ENCODE measurements at regions not wholly inside any gene's neighbourhood (a gene's known extent, or its start where the extent isn't known, plus 50 kb on each side); places are given as distances from the start of the nearest gene placed in this dataset.
"Not testable (repeated sequence)": the region's sequence is repeated elsewhere in the genome, so short reads cannot be mapped to it uniquely, and the experiment has no call there.

DNA sequence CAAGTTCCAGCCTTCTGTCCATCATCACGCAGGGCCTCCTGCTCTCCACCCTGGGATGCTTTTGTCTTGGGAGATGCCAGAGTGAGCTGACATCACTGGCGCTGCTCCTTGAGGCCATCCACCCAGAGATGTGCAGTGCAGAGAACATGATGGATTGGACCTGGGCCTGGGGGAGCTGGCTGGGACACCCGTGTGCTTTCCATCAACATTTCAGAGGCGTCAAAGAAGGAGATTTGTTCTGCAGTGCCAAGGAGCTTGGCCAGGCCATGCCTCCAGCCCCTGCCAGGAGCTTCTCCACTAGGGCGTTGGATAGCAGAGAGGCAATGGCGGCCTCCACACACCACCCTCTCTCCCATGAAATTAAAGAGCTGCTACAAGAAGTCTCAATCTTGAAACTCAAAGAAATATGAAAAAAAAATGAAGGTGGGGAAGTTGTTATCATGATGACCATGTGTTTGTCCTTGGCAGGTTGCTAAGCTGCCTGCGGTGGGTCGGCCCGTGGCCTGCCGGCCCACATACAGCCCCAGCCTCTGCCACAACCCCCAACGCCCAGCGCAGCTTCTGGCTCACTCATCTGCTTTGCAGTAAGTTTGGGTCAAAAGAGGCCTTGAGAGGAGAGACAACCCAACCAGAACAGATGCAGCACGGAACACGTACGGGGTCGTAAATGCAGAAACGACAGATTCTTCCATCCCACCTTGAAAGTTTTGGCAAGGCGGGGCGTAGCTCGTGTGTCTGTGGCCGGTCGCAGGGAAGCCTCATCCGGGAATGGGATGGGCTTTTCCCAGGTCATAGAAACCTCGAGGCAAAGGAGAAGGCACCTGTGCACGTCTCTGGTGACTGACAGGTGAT lies 196.0 kb downstream of the NPIPB11 start:
- not testable (repeated sequence) for H3K4me1 Mint-ChIP-seq, H3K4me3 Mint-ChIP-seq, H3K27ac Mint-ChIP-seq, DNase-seq, H3K27me3 Mint-ChIP-seq
- Mint-ChIP-seq H3K9me3 (peaks cover 11% of the 10 kb centered on the region), H3K36me3 (peaks cover 14% of the 10 kb centered on the region)

GRCh38 chr16:29206120-29206519 lies 200.4 kb downstream of the NPIPB11 start:
- H3K4me1 Mint-ChIP-seq, DNase-seq, H3K27me3 Mint-ChIP-seq, H3K27ac Mint-ChIP-seq, H3K4me3 Mint-ChIP-seq: not testable (repeated sequence)
- Mint-ChIP-seq H3K36me3 (peaks cover 19% of the 10 kb centered on the region), H3K9me3 (peaks cover 12% of the 10 kb centered on the region)

DNA sequence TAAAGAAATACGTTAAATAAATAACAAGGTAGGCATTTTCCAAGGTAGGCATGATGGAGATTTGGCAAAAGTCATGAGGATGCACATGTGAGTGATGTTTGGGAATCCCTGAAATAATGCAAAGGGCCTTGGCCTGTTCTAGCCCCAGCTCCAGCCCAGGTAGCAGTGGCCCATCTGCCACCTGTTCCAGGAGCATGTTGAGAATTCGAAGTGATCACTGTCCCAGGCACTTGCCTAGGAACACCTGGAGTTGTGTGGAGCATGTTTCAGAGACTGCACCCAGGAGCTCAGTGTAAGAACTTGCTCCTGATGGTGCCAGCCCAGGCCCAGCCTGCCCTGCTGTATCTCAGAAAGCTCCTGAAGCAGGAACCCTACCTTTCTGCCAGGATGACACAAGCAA lies 201.4 kb downstream of the NPIPB11 start:
- H3K4me3 Mint-ChIP-seq, H3K27me3 Mint-ChIP-seq, H3K4me1 Mint-ChIP-seq, DNase-seq, H3K27ac Mint-ChIP-seq: not testable (repeated sequence)
- Mint-ChIP-seq H3K9me3 (peaks cover 12% of the 10 kb centered on the region), H3K36me3 (peaks cover 19% of the 10 kb centered on the region)

DNA sequence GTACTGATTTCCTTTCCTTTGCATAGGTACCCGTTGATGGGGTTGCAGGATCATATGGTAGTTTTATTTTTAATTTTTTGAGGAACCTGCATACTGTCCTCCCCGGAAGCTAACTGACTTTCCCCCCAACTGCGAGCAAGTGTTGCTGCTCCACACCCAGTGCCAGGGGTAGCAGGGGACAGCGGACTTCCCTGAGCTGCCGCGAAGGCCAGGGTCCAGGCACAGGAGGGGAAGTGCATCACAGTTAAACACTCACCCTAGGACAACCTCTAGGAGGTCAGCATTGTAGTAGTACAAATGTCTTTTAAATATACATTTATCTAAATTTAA lies 201.7 kb downstream of the NPIPB11 start:
- H3K4me3 Mint-ChIP-seq, result no peak overlapping the region
- H3K27ac Mint-ChIP-seq, result no peak overlapping the region
- peaks cover 12% of the 10 kb centered on the region for H3K9me3 Mint-ChIP-seq
- no peaks in the 10 kb centered on the region for H3K4me1 Mint-ChIP-seq
- H3K36me3 Mint-ChIP-seq, result peaks cover 19% of the 10 kb centered on the region
- DNase-seq, result no peak
- no peaks in the 10 kb centered on the region for H3K27me3 Mint-ChIP-seq

GRCh38 chr16:29203933-29204805 lies 202.3 kb downstream of the NPIPB11 start:
- H3K4me3 Mint-ChIP-seq, H3K4me1 Mint-ChIP-seq, H3K27me3 Mint-ChIP-seq, DNase-seq, H3K27ac Mint-ChIP-seq: not testable (repeated sequence)
- peaks cover 12% of the 10 kb centered on the region for H3K9me3 Mint-ChIP-seq
- H3K36me3 Mint-ChIP-seq, result peaks cover 16% of the 10 kb centered on the region

- H3K27ac Mint-ChIP-seq, H3K4me3 Mint-ChIP-seq, DNase-seq, H3K4me1 Mint-ChIP-seq, H3K27me3 Mint-ChIP-seq: not testable (repeated sequence)
- Mint-ChIP-seq H3K9me3 (peaks cover 12% of the 10 kb centered on the region), H3K36me3 (peaks cover 15% of the 10 kb centered on the region)
Observed at GRCh38 chr16:29203046-29203932, 203.2 kb downstream of the NPIPB11 start.

GRCh38 chr16:29202642-29203041 lies 203.9 kb downstream of the NPIPB11 start:
- Mint-ChIP-seq H3K9me3 (peaks cover 12% of the 10 kb centered on the region), H3K36me3 (peaks cover 16% of the 10 kb centered on the region)
- H3K4me3 Mint-ChIP-seq, H3K27ac Mint-ChIP-seq, H3K27me3 Mint-ChIP-seq, H3K4me1 Mint-ChIP-seq, DNase-seq: not testable (repeated sequence)

DNA sequence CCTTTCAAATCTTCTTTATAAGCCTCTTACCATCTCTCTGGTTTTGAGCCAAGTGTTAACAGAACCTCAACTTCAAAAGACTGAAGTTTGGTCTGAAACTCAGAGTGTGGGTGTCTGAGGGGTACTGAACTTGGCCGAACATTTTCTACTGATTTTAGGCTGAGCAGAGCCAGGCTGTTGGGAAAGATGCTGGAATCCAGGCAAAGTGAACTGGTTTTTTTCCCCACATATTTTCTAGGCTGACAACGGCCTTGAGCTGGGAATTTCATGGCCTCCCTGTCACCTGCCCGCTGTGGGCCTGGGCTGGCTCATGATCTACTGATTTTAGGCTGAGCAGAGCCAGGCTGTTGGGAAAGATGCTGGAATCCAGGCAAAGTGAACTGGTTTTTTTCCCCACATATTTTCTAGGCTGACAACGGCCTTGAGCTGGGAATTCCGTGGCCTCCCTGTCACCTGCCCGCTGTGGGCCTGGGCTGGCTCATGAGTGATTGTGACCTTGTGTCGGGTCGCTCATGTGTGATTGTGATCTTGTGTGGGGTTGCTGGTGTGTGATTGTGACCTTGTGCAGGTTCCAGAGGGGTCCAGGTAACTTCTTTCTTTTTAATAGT lies 204.4 kb downstream of the NPIPB11 start:
- H3K4me3 Mint-ChIP-seq, H3K4me1 Mint-ChIP-seq, DNase-seq, H3K27ac Mint-ChIP-seq, H3K27me3 Mint-ChIP-seq: not testable (repeated sequence)
- Mint-ChIP-seq H3K9me3 (peaks cover 12% of the 10 kb centered on the region), H3K36me3 (peaks cover 16% of the 10 kb centered on the region)

- DNase-seq, H3K4me1 Mint-ChIP-seq, H3K27me3 Mint-ChIP-seq, H3K9me3 Mint-ChIP-seq, H3K4me3 Mint-ChIP-seq, H3K27ac Mint-ChIP-seq: not testable (repeated sequence)
- peaks cover 11% of the 10 kb centered on the region for H3K36me3 Mint-ChIP-seq
Observed at GRCh38 chr16:29201296-29202024, 205.1 kb downstream of the NPIPB11 start.

GRCh38 chr16:29200681-29201080 lies 205.8 kb downstream of the NPIPB11 start:
- not testable (repeated sequence) for H3K27me3 Mint-ChIP-seq, H3K4me3 Mint-ChIP-seq, H3K27ac Mint-ChIP-seq, H3K36me3 Mint-ChIP-seq, DNase-seq, H3K4me1 Mint-ChIP-seq, H3K9me3 Mint-ChIP-seq

DNA sequence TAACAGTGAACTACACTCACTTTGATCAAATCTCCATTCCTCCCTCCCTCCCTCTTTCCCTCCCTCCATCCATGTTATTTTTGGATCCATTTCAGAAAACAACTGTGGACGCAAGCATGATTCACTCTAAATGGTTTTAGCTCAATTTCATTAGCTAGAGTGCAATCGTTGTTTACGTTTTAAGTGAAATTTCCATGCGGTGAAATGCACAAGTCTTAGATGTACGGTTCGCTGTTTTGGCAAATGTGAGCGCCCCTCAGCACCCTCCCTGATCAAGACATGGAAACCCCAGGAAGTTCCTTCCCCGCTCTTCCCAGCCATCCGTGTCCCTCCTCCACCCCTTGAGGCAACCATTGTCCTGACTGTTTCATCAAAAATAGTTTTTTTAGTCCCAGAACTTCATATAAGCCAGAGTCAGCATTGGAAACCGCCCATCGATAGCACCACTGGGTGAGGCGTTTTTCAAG lies 206.3 kb downstream of the NPIPB11 start:
- H3K4me1 Mint-ChIP-seq, H3K27me3 Mint-ChIP-seq, H3K4me3 Mint-ChIP-seq, DNase-seq, H3K27ac Mint-ChIP-seq, H3K36me3 Mint-ChIP-seq, H3K9me3 Mint-ChIP-seq: not testable (repeated sequence)

GRCh38 chr16:29199626-29200025 lies 206.9 kb downstream of the NPIPB11 start:
- DNase-seq, result not testable (repeated sequence)

DNA sequence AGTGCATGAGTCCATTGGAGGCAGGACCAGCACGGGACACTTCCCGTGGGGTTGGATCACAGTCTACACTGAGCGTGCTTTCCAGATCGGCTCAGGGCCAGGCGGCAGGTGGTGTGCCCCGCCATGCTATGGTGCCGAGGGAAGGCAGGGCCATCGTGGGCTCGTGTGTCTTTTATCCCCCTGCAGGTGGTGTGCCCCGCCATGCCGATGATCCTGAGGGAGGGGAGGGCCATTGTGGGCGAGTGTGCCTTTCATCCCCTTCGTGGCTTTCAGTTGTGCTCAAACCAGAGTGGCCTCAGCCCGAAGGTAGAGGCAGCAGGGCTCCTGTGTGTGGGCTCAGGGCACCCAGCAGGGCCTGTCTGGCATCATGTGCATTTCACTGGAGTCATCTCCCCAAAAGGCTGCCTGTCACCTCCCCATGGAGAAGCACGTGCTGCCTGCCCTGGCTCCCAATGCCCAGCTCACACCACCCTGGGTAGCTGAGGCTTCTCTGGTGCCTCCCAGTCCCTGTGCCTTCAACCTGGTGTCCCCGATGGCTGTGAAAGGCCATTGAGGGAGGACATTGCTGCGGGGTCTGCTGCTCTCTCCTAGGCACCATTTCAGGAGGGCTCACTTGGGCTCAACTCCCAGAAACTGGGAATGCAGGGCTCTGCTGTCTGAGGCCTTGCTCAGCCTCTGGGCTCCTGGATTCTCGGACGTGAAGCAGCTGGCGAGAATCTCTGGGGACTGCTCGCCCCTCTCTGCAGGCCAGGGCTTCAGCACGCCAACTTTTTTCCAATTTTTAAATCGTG lies 207.6 kb downstream of the NPIPB11 start:
- DNase-seq, result no peak
- Mint-ChIP-seq H3K4me1 (no peaks in the 10 kb centered on the region), H3K27me3 (no peaks in the 10 kb centered on the region), H3K27ac (no peak overlapping the region), H3K4me3 (no peak overlapping the region), H3K9me3 (no peaks in the 10 kb centered on the region), H3K36me3 (peaks cover 1% of the 10 kb centered on the region)

More at GRCh38 chr16:29199626-29200025, 206.9 kb downstream of the NPIPB11 start:
- not testable (repeated sequence) for H3K4me1 Mint-ChIP-seq, H3K9me3 Mint-ChIP-seq, H3K27me3 Mint-ChIP-seq, H3K4me3 Mint-ChIP-seq, H3K36me3 Mint-ChIP-seq, H3K27ac Mint-ChIP-seq

Measured in activated naive CD8-positive, alpha-beta T cell treated with anti-CD3 and anti-CD28 coated beads for 36 hours (primary cell).